ENCODE measurements at regions not wholly inside any gene's neighbourhood (a gene's known extent, or its start where the extent isn't known, plus 50 kb on each side); places are given as distances from the start of the nearest gene placed in this dataset.
"Not testable (repeated sequence)": the region's sequence is repeated elsewhere in the genome, so short reads cannot be mapped to it uniquely, and the experiment has no call there.

DNA sequence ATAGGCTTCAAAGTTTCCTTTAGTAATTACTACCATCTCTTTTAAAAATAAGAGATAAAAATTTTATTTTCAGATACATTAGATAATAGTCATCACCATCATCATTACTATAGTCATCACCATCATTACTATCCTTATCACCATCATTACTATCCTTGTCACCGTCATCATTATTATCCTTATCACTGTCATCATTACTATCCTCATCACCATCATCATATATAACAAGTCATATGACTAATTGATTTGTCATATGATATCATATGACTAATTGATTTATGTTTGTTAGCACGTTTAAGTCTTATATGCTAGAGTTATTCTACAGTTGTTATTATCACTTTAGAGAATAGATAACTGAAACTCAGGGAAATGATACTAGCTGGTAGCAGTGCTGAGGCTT, 382.1 kb upstream of the CDH18 start:
- no peak for FAIRE-seq

DNA sequence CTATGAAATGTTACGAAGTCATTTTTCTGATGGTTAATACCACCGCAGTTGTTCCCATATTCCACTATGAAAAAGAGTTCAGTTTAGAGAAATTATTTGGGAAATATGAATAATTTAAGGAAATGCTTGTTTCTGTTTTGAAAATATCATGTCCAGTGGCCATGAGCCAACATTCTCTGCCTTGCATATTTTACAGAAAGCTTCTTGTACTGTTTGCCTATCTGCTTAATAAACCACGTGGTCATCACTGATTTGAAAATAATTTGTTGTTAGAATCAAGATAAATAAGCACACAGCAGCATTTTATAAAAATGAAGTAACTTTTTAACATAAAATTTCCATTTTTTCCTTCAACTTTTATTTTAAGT, 381.5 kb upstream of the CDH18 start:
- no peak for FAIRE-seq

DNA sequence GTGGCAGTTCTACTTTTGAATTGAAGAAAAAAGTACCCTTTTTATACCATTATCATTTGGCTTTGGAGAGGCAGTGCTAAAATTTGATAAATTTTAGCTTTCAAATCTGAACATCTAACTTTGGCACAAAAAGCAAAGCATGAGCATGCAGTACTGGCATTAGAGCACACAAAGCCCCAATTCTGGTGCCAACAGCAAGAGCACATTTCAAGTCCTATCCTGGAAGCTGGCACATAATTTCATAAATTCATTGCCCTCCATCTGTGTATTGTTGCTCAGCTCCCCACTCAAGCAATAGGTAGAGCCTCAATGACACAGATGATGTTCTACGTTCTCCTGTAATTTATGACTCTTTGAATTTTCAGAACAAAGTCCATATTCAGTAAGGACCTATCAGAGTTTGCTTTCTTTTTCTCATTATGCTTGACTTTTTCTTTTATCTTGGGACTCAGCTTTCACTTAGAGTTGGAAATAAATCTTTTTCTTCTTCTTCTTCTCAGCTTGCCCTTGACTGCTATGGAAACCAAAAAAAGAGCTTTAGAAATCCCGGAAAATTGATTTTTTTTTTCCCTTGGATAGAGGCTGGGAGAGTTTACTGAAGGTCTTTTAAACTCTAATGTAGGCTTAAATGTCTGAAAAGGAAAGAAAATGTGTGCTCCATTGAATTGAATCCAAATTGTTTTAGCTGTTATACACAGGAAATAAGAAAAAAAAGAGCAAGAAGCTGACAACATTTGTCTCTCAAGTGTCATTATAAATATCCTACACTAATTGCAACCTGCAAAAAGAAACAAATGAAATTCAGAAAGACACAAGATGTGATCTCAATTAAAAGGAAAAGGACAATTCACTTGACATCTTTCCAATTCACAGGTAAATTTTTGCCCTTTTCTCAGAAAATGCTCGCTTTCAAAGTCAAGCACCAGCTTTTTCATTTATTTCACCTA, 380.8 kb upstream of the CDH18 start:
- FAIRE-seq: no peak

DNA sequence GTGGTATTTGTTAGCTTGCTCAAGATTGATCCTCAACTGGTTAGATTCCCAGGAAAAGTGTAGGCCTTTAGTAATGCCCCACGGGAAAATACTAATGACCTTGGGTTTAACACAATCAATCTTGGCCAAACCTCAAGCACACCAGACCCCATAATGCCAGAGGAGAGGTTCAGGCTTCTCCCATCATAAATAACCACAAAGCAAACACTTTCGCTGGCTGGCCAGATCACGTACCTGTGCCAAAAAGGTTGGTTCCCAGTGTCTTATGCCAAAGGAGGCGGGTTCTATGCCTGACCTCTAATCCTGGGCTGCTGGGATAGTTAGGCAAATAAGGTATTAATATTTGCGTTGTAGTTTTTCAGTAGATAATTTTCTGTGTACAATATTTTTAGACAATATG, 379.2 kb upstream of the CDH18 start:
- no peak for FAIRE-seq

DNA sequence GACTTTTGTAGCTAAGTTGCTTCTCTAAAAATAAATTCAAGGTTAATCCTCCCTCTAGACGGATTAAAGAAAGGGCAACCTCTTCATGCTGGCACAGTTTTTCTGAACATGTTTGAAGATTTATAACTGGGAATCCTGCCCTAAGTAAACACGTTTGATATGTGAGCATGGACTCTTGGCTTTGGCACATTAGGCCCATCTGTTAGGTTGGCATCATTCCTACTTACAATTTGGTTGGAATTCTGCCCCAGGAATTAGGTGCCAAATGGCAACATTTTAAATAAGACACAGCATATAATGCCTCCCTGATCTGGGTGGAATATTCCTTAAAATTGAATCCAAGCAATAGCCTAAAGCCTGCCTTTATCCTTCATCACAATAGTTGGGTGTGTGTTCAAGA, 372.3 kb upstream of the CDH18 start:
- FAIRE-seq: no peak

DNA sequence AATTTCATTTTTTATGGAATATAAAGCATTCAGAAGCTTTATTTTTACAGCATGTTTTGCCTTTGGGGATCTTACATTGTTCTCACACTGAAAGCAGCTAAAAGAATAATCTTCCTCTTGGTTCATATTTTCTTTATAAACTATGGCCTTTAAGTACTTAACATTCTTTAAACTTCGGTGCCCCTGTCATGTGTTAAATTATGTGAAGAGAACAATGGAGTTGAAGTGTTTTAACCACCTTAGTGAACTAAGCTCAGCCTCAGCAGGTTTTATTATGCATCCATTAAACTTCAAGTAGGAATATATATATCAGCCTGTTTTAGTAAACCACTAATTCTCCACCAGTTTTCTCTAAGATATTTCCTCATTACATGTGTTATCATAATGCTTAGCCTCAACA, 371.4 kb upstream of the CDH18 start:
- no peak for FAIRE-seq

DNA sequence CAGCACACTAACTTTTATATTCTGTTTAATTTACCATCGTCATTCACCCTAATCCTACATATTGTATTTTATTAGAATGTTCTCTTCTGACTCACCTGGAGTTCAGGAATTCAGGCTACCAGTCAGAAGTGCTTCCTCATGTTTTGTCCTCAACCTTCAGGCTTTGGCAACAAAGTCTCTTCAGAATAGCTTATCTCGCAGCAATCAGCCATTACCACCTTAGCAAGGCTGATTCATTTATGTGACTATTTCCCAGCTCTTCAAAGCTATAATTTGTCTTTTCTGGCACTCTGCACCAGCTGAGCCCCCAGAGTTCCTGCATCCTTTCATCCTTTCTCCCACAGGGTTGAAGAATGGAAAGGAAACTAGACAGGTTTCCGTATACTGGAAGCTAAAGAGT, 365.5 kb upstream of the CDH18 start:
- no peak for FAIRE-seq

DNA sequence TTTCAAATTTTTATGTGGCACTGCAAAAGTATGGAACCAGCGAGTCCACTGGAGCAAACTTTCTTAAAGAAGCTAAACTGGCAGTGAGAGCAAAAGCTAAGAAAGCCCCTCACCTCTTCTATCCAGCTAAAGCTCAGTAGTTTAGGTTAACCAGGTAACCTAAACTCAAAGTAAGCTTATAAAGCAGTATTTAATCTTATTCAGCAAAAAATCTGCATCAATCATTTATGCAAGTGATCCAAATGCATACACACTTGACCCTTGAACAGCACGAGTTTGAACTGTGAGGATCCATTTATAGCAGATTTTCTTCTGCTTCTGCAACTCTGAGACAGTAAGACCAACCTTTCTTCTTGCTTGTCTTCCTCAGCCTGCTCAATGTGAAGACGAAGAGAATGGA, 363.8 kb upstream of the CDH18 start:
- FAIRE-seq: no peak

DNA sequence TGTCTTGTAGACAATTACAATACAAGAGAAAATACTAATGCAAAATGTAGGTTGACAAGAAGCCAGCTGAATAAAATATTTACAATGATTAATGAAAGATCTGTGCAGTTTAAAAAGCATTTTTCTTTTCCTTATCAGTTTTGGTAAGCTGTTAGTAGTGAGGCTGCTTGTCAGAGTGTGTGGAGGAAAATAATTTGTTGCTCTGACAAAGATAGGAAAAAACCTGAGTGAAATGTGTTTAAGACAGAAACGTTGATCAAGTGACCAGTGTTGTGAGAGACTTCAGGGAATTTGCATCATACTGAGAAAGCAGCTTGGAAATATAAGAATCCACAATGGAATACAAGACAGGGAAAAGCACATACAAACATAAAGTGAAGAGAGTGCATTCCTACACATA, 360.3 kb upstream of the CDH18 start:
- no peak for FAIRE-seq

DNA sequence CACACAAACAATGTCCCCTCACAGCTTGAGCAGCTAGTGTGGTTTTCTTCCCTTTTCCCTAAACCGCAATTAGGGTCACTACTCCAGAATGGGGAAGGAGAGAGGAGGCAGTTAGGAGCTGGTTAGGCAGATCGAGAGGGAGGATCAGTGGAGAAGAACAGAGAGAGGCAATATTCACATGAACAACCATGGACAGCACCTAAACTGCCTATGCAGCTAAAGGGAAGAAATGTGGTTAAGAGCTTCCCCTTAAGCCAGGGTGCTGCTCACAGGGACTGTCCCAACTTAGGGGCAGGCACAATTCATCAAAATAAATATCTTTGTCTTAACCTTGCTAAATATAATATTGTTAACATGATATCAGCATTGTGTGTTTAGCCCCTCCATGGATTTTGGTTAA, 359.3 kb upstream of the CDH18 start:
- no peak for FAIRE-seq

DNA sequence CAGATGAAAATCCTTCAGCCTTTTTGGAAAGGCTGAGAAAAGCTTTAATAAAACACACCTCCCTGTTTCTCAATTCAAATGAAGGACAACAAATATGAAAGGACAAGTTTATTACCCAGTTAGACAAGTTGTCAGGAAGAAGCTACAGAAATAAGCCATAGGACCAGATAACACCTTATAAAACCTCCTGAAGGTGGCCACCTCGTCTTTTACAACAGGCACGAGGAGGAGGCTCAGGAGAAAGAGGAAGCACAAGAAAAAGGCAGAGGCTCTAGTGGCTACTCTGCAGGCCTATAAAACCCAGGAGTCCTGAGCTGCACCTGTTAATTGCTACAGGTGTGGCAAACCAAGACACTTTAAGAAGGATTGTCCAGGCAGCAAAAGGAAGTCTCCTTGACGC, 352.1 kb upstream of the CDH18 start:
- FAIRE-seq: no peak

DNA sequence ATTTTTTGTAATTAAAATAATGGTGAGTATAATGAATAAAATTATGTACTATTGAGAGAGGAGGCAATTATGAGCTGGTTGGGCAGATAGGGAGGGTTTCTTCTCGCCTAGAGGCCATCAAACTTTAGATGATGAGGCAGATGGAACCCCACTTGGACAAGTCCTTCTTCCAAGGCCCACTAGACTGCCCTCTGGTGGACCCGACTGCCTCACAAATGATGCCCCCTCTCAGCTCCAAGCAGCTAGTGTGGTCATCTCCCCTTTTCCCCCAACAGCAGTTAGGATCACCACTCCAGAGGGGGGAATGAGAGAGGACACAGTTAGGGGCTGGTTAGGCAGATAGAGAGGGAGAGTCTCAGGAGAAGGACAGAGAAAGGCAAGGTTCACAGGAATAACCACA, 348.0 kb upstream of the CDH18 start:
- FAIRE-seq: no peak

DNA sequence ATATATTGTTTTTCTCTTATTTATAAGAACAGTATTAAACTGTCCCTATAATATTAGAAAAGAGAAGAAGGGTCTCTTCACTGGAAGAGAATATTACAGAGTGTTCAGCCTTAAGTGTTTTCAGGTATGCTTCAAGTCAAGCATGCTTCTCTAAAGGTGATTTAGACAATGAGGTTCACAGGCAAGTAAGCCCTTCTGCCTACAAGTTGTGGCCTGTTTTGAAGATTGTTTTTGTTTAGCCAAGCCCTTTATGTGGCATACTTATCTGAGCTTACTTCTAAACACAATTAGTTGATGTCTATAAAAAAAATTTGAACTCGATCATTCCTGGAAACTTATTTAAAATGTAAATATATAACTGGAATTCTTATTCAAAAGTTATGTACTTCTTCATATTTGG, 343.8 kb upstream of the CDH18 start:
- no peak for FAIRE-seq

DNA sequence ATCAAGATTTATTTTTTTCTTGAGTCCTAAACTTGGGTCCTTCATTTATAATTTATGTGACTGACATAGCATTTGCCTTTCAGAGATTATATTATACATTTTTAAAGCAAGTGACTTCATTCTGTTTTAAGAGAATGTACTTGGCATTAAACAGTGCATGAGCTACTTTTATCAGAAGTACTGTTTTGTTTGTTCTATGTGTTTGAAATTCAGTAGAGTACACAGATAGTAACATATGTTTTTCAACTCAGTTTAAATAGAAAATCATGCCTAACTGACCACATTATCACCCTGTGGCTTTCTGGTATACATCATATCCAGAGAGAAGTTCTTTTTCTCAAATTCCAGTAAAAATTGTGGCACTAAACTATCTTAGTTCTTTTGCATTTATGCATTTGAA, 335.3 kb upstream of the CDH18 start:
- no peak for FAIRE-seq

DNA sequence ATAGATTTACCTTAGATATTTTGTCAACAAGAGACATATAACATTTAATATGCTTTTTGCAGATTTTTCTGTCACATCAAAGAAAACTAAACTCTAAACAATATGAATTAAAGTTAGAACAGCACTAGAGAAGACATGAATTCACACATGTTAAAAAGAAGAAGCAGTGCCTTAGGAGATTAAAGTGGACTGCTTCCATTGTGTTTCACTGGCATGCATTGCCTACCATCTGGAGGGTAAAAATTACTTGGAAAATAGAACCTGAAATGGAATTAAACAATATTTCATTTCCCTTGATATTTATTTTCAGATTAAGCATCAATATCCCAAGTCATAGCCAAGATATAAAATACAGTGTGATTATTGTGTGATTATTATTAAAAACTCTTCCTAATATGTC, 319.4 kb upstream of the CDH18 start:
- FAIRE-seq: no peak

DNA sequence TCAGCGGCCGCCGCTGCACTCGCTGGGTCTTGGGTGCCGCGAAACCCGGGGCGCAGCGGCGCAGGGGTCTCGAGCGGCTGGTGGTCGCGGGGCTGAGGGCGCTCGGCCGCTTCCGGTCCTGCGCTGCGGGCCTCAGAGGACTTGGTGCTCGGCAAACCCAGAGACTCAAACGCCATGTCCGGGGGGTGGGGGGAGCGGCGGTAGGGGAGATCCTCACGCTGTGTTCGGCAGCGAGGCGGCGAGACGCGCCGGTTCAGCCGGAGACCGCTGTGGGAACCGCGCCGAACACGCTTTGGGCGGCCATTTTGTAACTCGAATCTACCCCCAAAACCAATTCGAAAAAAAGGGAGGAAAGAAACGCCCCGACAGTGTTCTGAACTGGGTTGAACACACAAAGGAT, 317.5 kb upstream of the CDH18 start:
- FAIRE-seq: no peak

DNA sequence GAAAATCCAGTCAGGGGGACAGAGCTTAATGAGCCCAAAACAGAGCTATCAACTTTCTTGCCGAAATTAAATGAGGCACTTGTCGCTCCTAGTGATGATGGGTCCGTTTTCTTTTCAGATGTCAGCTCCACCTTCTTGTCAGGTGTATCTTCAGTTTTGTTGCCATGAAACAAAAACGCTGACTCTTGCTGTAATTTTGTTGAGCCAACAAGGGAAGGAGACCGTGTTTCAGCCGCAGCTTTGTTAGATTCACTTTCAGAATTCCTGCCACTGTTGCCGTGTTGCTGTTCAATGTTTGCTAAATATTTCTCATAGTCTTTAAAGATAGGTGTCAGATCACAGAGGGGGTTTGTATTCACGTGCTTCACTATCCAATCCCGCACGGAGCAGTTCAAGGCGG, 316.6 kb upstream of the CDH18 start:
- not testable (repeated sequence) for FAIRE-seq

DNA sequence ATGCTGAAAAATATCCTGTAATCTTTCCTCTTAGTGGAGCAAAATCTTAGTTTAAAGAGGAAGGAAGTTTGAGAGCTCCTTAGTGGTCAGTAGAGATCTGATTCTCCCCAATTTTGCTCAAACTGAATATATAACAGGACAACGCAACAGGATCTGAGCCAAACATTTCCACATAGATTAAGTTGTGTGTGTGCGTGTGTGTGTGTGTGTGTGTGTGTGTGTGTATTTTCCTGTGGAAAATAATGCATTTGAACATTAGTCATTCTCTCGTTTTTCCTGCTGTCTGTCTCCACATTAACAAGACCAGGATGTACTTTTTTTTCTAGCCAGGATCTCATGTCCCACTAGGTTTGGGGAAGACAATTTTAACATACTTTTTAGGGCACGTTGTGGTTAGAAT, 312.1 kb upstream of the CDH18 start:
- peak; percentile 17 for FAIRE-seq

DNA sequence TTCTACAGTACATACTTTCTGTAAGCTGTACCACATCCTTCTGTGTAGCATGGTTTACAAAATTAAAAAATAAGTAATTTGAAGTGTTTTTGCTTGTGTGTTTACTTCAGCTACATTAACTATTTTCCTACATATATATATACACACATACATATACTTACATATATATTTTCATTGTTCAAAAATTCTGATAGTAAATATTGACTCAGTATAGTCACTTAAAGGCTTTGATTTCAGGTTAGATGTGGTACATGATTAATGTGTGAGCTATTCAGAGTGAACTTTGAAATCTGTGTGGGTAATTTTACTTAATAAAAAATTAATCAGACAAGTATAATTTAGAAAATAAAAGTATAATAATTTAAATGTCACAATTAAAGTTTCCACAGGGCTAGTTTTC, 306.7 kb upstream of the CDH18 start:
- FAIRE-seq: no peak

DNA sequence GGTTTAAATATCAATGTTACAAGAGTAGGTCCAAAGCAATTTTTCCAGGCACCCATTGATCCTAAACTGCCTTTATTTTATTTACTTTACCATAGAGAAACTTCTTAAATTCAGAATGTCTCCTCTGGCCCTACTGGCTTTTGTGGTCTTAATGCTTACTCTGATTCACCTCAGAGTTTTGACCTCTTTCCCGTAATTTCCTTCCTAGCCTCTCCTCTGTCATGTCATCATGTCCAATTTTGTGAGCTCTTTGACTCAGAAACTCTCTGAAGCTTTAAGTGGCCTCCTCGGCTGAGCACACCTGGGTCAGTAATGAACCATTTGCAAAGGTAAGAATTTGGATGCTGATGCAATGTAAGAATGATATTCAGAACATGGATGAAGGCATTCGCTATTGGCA, 303.8 kb upstream of the CDH18 start:
- FAIRE-seq: no peak

DNA sequence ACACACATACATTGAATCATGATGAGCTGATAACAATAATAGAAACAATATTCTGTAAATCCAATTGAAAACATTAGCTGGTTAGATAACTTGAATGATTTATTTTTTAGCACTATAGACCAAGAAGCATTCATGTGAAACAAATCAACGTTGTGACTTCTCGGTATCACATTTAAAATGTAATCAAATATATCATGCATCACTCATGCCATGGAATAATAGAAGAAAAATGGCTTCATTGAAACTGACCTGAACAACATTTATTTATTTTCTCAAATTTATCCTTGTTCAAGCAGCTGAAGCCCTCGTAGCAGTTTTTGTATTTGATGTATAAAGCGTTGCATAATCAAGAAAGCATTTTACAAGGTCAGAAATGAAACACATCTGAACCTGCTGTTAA, 299.6 kb upstream of the CDH18 start:
- peak; percentile 72 for FAIRE-seq

DNA sequence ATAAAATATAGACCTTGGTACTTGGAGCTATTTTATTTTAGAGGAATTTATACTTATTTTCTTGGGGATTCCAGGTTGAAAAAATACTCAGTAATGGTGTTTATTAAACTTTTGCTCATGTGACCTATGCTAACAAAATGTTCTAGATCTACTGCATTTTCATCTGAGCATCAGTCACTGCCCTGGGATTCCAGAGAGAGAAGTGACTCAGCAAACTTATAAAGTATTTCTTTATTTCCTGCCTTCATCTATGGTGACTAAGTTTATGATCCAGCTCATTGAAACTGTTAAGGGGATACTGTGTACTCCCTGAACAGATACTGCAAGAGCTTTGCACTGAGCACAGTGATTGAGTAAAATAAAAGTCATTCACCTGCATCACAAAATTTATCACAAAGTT, 298.5 kb upstream of the CDH18 start:
- FAIRE-seq: peak; percentile 17

DNA sequence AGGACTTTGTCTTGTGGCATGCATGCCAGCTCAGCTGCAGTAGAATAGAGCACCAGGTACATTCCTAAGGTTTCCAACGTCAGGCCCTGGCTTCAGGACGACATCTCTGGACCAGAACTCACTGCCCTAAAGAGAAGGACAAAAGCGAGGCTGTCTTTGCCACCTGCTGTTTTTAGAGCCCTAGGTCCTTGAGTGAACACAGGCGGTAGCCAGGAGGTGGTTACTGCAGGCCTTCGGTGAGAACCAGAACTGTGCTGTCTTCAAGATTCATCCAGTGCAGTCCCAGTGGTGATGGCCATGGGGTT, 288.9 kb upstream of the CDH18 start:
- no peak for FAIRE-seq

DNA sequence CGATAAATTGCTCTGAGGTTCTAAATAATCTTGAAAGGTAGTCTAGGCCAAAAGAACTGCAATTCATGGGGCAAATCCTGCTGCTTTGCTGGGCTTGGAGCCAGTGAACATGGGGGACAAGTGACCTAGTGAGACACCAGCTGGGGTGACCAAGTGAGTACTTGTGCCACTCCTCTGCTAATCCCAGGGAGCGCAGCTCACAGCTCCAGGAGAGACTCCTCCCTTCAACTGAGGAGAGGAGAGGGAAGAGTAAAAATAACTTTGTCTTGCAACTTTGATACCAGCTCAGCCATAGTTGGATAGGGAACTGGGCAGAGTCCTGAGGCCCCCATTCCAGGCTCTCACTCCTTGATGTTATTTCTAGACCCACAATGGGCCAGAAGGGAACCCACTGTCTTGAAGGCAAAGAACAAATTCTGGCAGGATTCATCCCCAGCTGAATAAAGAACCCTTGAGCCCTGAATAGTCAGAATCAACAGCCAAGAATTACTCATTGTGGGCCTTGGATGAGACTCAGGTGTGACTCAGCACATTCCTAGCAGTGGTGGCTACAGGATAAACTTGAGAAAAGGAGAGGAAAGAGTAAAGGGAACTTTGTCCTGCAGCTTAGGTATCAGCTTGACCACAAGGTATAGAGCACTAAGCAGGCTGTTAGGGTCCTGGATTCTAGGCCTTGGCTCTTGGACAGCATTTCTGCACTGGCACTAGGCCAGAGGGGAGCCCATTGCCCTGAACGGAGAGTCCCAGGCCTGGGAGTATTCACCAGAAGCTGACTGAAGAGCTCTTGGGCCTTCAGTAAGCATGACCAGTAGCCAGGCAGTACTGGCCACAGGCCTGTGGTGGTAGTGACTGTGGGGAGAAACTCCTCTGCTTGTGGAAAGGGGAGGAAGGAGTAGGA, 288.3 kb upstream of the CDH18 start:
- no peak for FAIRE-seq
